GM08714 (cell line): ENCODE measurements at regions not wholly inside any gene's neighbourhood (a gene's known extent, or its start where the extent isn't known, plus 50 kb on each side); places are given as distances from the start of the nearest gene placed in this dataset.
"Not testable (repeated sequence)": the region's sequence is repeated elsewhere in the genome, so short reads cannot be mapped to it uniquely, and the experiment has no call there.

Experiments used
- H3K4me3 ChIP-seq: fragments of 200-500 bp; sonication (Bioruptor generic); 2 replicates; pipeline ENCODE4 v1.5.1; 2014; ENCODE audit warnings: mild to moderate bottlenecking, low read length, inconsistent platforms
- ZNF274 ChIP-seq: IDR thresholded peaks from 2 replicates; pipeline ENCODE4 v1.6.1; 2012; ENCODE audit warnings: mild to moderate bottlenecking, low read depth, low read length

- H3K4me3 ChIP-seq, result no peak overlapping the region
- no peak for TF ChIP-seq ZNF274
Observed at GRCh38 chr6:112511441-112511840, 164.3 kb downstream of the RFPL4B start.

- no peak overlapping the region for H3K4me3 ChIP-seq
- no peak for TF ChIP-seq ZNF274
Observed at GRCh38 chr6:112513175-112513574, 166.0 kb downstream of the RFPL4B start.

- TF ChIP-seq ZNF274, result no peak
Observed at GRCh38 chr6:112522587-112522986, 175.5 kb downstream of the RFPL4B start.

GRCh38 chr6:112524071-112524470, 176.9 kb downstream of the RFPL4B start:
- TF ChIP-seq ZNF274, result no peak
- H3K4me3 ChIP-seq, result no peak overlapping the region

More at GRCh38 chr6:112522587-112522986, 175.5 kb downstream of the RFPL4B start:
- no peak overlapping the region for H3K4me3 ChIP-seq

- no peak overlapping the region for H3K4me3 ChIP-seq
- no peak for TF ChIP-seq ZNF274
Observed at GRCh38 chr6:112525749-112526148, 178.6 kb downstream of the RFPL4B start.

- TF ChIP-seq ZNF274, result no peak
- no peak overlapping the region for H3K4me3 ChIP-seq
Observed at GRCh38 chr6:112526594-112526993, 179.5 kb downstream of the RFPL4B start.

GRCh38 chr6:112528306-112528705, 181.2 kb downstream of the RFPL4B start:
- not testable (repeated sequence) for H3K4me3 ChIP-seq

GRCh38 chr6:112535816-112536215, 188.7 kb downstream of the RFPL4B start:
- no peak overlapping the region for H3K4me3 ChIP-seq
- TF ChIP-seq ZNF274, result no peak

GRCh38 chr6:112539355-112539754, 192.2 kb downstream of the RFPL4B start:
- H3K4me3 ChIP-seq, result no peak overlapping the region
- TF ChIP-seq ZNF274, result no peak

GRCh38 chr6:112541847-112542246, 194.7 kb downstream of the RFPL4B start:
- H3K4me3 ChIP-seq, result not testable (repeated sequence)

GRCh38 chr6:112547321-112548085, 200.4 kb downstream of the RFPL4B start:
- H3K4me3 ChIP-seq, result not testable (repeated sequence)

GRCh38 chr6:112549749-112550148, 202.6 kb downstream of the RFPL4B start:
- no peak overlapping the region for H3K4me3 ChIP-seq
- no peak for TF ChIP-seq ZNF274

- no peak for TF ChIP-seq ZNF274
- no peak overlapping the region for H3K4me3 ChIP-seq
Observed at GRCh38 chr6:112557435-112557834, 210.3 kb downstream of the RFPL4B start.

GRCh38 chr6:112557961-112558360, 210.8 kb downstream of the RFPL4B start:
- TF ChIP-seq ZNF274, result no peak
- no peak overlapping the region for H3K4me3 ChIP-seq

GRCh38 chr6:112560651-112561050, 213.5 kb downstream of the RFPL4B start:
- no peak for TF ChIP-seq ZNF274
- no peak overlapping the region for H3K4me3 ChIP-seq
